HUES48 (cell line): ENCODE measurements at regions not wholly inside any gene's neighbourhood (a gene's known extent, or its start where the extent isn't known, plus 50 kb on each side); places are given as distances from the start of the nearest gene placed in this dataset.
"Not testable (repeated sequence)": the region's sequence is repeated elsewhere in the genome, so short reads cannot be mapped to it uniquely, and the experiment has no call there.

Experiments
- H3K27ac ChIP-seq: one replicate; pipeline ENCODE4 v1.7.0; 2013; ENCODE audit warnings: low read depth, low read length, inconsistent platforms
- H3K27me3 ChIP-seq: 2 replicates; pipeline ENCODE4 v1.6.1; 2013; ENCODE audit warnings: mild to moderate bottlenecking, low read length; ENCODE audit not compliant: control insufficient read depth, insufficient read depth
- H3K36me3 ChIP-seq: 2 replicates; pipeline ENCODE4 v1.6.1; 2013; ENCODE audit warnings: low read length; ENCODE audit not compliant: control insufficient read depth, insufficient read depth
- H3K4me1 ChIP-seq: 2 replicates; pipeline ENCODE4 v1.6.1; 2013; ENCODE audit warnings: mild to moderate bottlenecking, low read length; ENCODE audit not compliant: control insufficient read depth, insufficient read depth
- H3K4me3 ChIP-seq: 2 replicates; pipeline ENCODE4 v1.5.1; 2013; ENCODE audit warnings: mild to moderate bottlenecking, low read depth, low read length
- H3K9ac ChIP-seq: 2 replicates; pipeline ENCODE4 v1.6.1; 2013; ENCODE audit warnings: mild to moderate bottlenecking, low read depth, low read length, moderate library complexity
- H3K9me3 ChIP-seq: 2 replicates; pipeline ENCODE4 v1.6.1; 2013; ENCODE audit warnings: low read length; ENCODE audit not compliant: control insufficient read depth, insufficient read depth

- Histone ChIP-seq H3K27ac (no peak overlapping the region), H3K4me1 (no peaks in the 10 kb centered on the region), H3K36me3 (no peaks in the 10 kb centered on the region), H3K27me3 (no peaks in the 10 kb centered on the region), H3K9ac (no peak overlapping the region), H3K4me3 (no peak overlapping the region), H3K9me3 (peaks cover 28% of the 10 kb centered on the region)
These were observed 610.0 kb downstream of the RNF144A start for GRCh38 chr2:7527165-7527722.

- no peaks in the 10 kb centered on the region for H3K27me3 ChIP-seq
- peaks cover 28% of the 10 kb centered on the region for H3K9me3 ChIP-seq
These were observed 612.8 kb downstream of the RNF144A start for GRCh38 chr2:7530001-7530400.

GRCh38 chr2:7539077-7539476, 621.9 kb downstream of the RNF144A start:
- no peaks in the 10 kb centered on the region for H3K36me3 ChIP-seq
- no peaks in the 10 kb centered on the region for H3K27me3 ChIP-seq
- H3K9ac ChIP-seq = no peak overlapping the region
- H3K4me1 ChIP-seq = no peaks in the 10 kb centered on the region
- no peak overlapping the region for H3K27ac ChIP-seq
- no peak overlapping the region for H3K4me3 ChIP-seq
- H3K9me3 ChIP-seq = no peaks in the 10 kb centered on the region

More at GRCh38 chr2:7530001-7530400, 612.8 kb downstream of the RNF144A start:
- Histone ChIP-seq H3K9ac (no peak overlapping the region), H3K4me1 (no peaks in the 10 kb centered on the region), H3K27ac (no peak overlapping the region), H3K4me3 (no peak overlapping the region), H3K36me3 (no peaks in the 10 kb centered on the region)

GRCh38 chr2:7539760-7540159, 622.5 kb downstream of the RNF144A start:
- H3K4me3 ChIP-seq = no peak overlapping the region
- no peaks in the 10 kb centered on the region for H3K9me3 ChIP-seq
- no peaks in the 10 kb centered on the region for H3K27me3 ChIP-seq
- H3K4me1 ChIP-seq = no peaks in the 10 kb centered on the region
- no peak overlapping the region for H3K9ac ChIP-seq
- H3K36me3 ChIP-seq = no peaks in the 10 kb centered on the region
- no peak overlapping the region for H3K27ac ChIP-seq

GRCh38 chr2:7552825-7553570, 635.8 kb downstream of the RNF144A start:
- Histone ChIP-seq H3K9ac (no peak overlapping the region), H3K4me3 (no peak overlapping the region), H3K27me3 (no peaks in the 10 kb centered on the region), H3K27ac (no peak overlapping the region), H3K4me1 (no peaks in the 10 kb centered on the region; the same call in 1 of the 2 replicates), H3K9me3 (no peaks in the 10 kb centered on the region), H3K36me3 (no peaks in the 10 kb centered on the region)

- no peaks in the 10 kb centered on the region; the same call in 1 of the 2 replicates for H3K4me1 ChIP-seq
- no peak overlapping the region for H3K9ac ChIP-seq
- no peak overlapping the region for H3K4me3 ChIP-seq
- H3K27me3 ChIP-seq = no peaks in the 10 kb centered on the region
- H3K9me3 ChIP-seq = no peaks in the 10 kb centered on the region
- no peak overlapping the region for H3K27ac ChIP-seq
- no peaks in the 10 kb centered on the region for H3K36me3 ChIP-seq
These were observed 638.0 kb downstream of the RNF144A start for GRCh38 chr2:7555260-7555659.

GRCh38 chr2:7557376-7557775, 640.2 kb downstream of the RNF144A start:
- no peak overlapping the region for H3K9ac ChIP-seq
- H3K27me3 ChIP-seq = no peaks in the 10 kb centered on the region
- no peaks in the 10 kb centered on the region for H3K4me1 ChIP-seq
- no peaks in the 10 kb centered on the region for H3K9me3 ChIP-seq
- no peak overlapping the region for H3K27ac ChIP-seq
- no peak overlapping the region for H3K4me3 ChIP-seq
- H3K36me3 ChIP-seq = no peaks in the 10 kb centered on the region

- no peak overlapping the region for H3K27ac ChIP-seq
- H3K9ac ChIP-seq = no peak overlapping the region
These were observed 642.6 kb downstream of the RNF144A start for GRCh38 chr2:7559791-7560190.

GRCh38 chr2:7566382-7566881, 649.2 kb downstream of the RNF144A start:
- Histone ChIP-seq H3K27ac (no peak overlapping the region), H3K4me1 (no peaks in the 10 kb centered on the region), H3K9me3 (no peaks in the 10 kb centered on the region), H3K27me3 (no peaks in the 10 kb centered on the region), H3K36me3 (no peaks in the 10 kb centered on the region), H3K4me3 (no peak overlapping the region), H3K9ac (no peak overlapping the region)

More at GRCh38 chr2:7559791-7560190, 642.6 kb downstream of the RNF144A start:
- Histone ChIP-seq H3K4me1 (no peaks in the 10 kb centered on the region), H3K4me3 (no peak overlapping the region), H3K36me3 (no peaks in the 10 kb centered on the region), H3K9me3 (no peaks in the 10 kb centered on the region), H3K27me3 (no peaks in the 10 kb centered on the region)

- H3K9ac ChIP-seq, H3K4me1 ChIP-seq, H3K4me3 ChIP-seq, H3K9me3 ChIP-seq, H3K27ac ChIP-seq, H3K36me3 ChIP-seq, H3K27me3 ChIP-seq: not testable (repeated sequence)
These were observed 649.9 kb downstream of the RNF144A start for GRCh38 chr2:7567116-7567515.

GRCh38 chr2:7567646-7568045, 650.4 kb downstream of the RNF144A start:
- no peak overlapping the region for H3K9ac ChIP-seq
- H3K27me3 ChIP-seq = no peaks in the 10 kb centered on the region
- H3K9me3 ChIP-seq = no peaks in the 10 kb centered on the region
- H3K4me3 ChIP-seq = no peak overlapping the region
- H3K36me3 ChIP-seq = no peaks in the 10 kb centered on the region
- no peak overlapping the region for H3K27ac ChIP-seq
- 0 out of 2 replicates have a peak, but pooled peaks cover 1% of the 10 kb centered on the region for H3K4me1 ChIP-seq
